ENCODE measurements at regions not wholly inside any gene's neighbourhood (a gene's known extent, or its start where the extent isn't known, plus 50 kb on each side); places are given as distances from the start of the nearest gene placed in this dataset.

DNA sequence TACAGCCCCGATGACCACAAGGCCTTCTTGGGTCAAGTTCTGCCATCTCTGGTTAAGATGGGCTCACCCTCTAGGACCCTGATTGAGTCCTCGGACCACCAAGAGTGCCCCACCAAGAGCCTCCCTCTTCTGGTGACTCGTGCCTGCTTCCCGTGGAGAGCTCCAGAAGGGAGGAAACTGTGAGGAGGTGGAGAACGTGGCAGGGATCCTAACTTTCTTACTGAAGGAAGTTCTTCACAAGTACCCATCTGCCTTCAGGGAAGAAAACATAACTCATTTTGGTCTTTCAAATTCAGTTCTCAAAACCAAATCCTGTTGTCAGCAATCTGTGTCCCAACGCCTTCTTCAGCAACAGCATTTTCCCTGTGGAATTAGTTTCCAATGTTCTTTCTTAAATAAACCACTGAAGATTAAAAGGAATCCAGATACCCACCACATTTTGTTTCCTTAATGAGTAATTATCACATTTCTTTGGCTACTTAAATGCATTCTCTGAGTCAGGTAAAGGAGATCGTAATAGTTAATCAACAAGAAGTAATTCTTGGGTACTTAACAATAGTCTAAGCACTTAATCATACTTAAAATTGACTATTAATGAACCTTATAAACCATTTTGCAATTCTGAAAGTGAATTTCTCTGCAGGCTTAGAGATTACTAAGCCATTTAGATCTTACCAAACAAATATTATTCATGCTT is 185.8 kb upstream of the SGK1 start:
- H3K4me1 Mint-ChIP-seq (ENCODE audit: insufficient read depth, unreplicated experiment) = peaks cover 18% of the 10 kb centered on the region
- ChIA-PET POLR2A (interaction anchor here (0.7 to 1.8 kb wide), 13 partner anchors 10 to 325 kb away, joined by 3 to 17 read pairs (median 3); no protein-coding TSS in a partner anchor), CTCF (interaction anchor here (0.6 to 1.3 kb wide), 6 partner anchors 18 to 755 kb away, joined by 3 to 7 read pairs (median 3); no protein-coding TSS in a partner anchor)
- no peak overlapping the region for H3K4me3 Mint-ChIP-seq (ENCODE audit: unreplicated experiment)
- no peaks in the 10 kb centered on the region for H3K36me3 Mint-ChIP-seq (ENCODE audit: insufficient read depth, unreplicated experiment)
- no peaks in the 10 kb centered on the region for H3K27me3 Mint-ChIP-seq (ENCODE audit: insufficient read depth, unreplicated experiment)
- intact Hi-C loops (cut with micrococcal nuclease) = no loop called here
- TF ChIP-seq, protein P1, sequence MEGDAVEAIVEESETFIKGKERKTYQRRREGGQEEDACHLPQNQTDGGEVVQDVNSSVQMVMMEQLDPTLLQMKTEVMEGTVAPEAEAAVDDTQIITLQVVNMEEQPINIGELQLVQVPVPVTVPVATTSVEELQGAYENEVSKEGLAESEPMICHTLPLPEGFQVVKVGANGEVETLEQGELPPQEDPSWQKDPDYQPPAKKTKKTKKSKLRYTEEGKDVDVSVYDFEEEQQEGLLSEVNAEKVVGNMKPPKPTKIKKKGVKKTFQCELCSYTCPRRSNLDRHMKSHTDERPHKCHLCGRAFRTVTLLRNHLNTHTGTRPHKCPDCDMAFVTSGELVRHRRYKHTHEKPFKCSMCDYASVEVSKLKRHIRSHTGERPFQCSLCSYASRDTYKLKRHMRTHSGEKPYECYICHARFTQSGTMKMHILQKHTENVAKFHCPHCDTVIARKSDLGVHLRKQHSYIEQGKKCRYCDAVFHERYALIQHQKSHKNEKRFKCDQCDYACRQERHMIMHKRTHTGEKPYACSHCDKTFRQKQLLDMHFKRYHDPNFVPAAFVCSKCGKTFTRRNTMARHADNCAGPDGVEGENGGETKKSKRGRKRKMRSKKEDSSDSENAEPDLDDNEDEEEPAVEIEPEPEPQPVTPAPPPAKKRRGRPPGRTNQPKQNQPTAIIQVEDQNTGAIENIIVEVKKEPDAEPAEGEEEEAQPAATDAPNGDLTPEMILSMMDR (IDR thresholded peaks at IDR 0.05; ENCODE audit: unreplicated experiment) = no peak
- peak; percentile 21 for DNase-seq (ENCODE audit: unreplicated experiment)
- peak overlapping the region; percentile 67 for H3K27ac Mint-ChIP-seq (ENCODE audit: low read depth, unreplicated experiment)
- peaks cover 6% of the 10 kb centered on the region for H3K9me3 Mint-ChIP-seq (ENCODE audit: unreplicated experiment)
- BruUV-seq (replicated peaks) = no TSS peak

- peak overlapping the region; percentile 67 for H3K27ac Mint-ChIP-seq (ENCODE audit: low read depth, unreplicated experiment)
- H3K36me3 Mint-ChIP-seq (ENCODE audit: insufficient read depth, unreplicated experiment) = no peaks in the 10 kb centered on the region
- no peaks in the 10 kb centered on the region for H3K9me3 Mint-ChIP-seq (ENCODE audit: unreplicated experiment)
- peaks cover 15% of the 10 kb centered on the region for H3K4me1 Mint-ChIP-seq (ENCODE audit: insufficient read depth, unreplicated experiment)
- H3K4me3 Mint-ChIP-seq (ENCODE audit: unreplicated experiment) = peak overlapping the region; percentile 8
- intact Hi-C loops (cut with micrococcal nuclease) = no loop called here
- peak; percentile 35 for DNase-seq (ENCODE audit: unreplicated experiment)
- no TSS peak for BruUV-seq (replicated peaks)
- no peaks in the 10 kb centered on the region for H3K27me3 Mint-ChIP-seq (ENCODE audit: insufficient read depth, unreplicated experiment)
- TF ChIP-seq, protein P1 (IDR thresholded peaks at IDR 0.05; ENCODE audit: unreplicated experiment) = no peak
- POLR2A ChIA-PET = interaction anchor here (0.5 to 2.4 kb wide), 20 partner anchors 10 to 329 kb away, joined by 3 to 17 read pairs (median 4); no protein-coding TSS in a partner anchor
- CTCF ChIA-PET = interaction anchor here (0.6 to 1.7 kb wide), 10 partner anchors 13 to 324 kb away, joined by 3 to 7 read pairs (median 4); no protein-coding TSS in a partner anchor
These were observed 185.0 kb upstream of the SGK1 start for GRCh38 chr6:134502614-134503549.

DNA sequence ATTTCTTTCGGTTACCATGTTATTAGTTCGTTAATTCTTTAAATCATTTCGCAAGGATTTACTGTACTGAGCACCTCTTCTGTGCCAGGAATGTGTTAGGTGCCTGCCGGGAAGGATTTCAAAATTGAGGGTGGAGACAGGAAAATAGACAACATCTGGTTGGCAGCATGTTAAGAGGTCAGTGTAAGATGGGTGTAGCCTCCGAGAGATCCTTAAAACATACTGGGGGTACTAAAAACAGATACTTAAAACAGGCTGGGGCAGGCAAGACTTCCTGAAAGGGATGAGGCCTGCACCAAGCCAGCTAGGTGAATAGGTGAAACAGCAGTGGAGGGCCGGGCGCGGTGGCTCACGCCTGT is 178.0 kb upstream of the SGK1 start:
- no peaks in the 10 kb centered on the region for H3K27me3 Mint-ChIP-seq (ENCODE audit: insufficient read depth, unreplicated experiment)
- peak overlapping the region; percentile 90 for H3K27ac Mint-ChIP-seq (ENCODE audit: low read depth, unreplicated experiment)
- intact Hi-C loops (cut with micrococcal nuclease) = no loop called here
- H3K9me3 Mint-ChIP-seq (ENCODE audit: unreplicated experiment) = no peaks in the 10 kb centered on the region
- BruUV-seq (replicated peaks) = no TSS peak
- ChIA-PET POLR2A (interaction anchor here (0.6 to 2.6 kb wide), 9 partner anchors 11 to 322 kb away, joined by 3 to 11 read pairs (median 4); no protein-coding TSS in a partner anchor), CTCF (no interaction called here)
- TF ChIP-seq, protein P1 (IDR thresholded peaks at IDR 0.05; ENCODE audit: unreplicated experiment) = no peak
- H3K4me1 Mint-ChIP-seq (ENCODE audit: insufficient read depth, unreplicated experiment) = peaks cover 12% of the 10 kb centered on the region
- peak; percentile 94 for DNase-seq (ENCODE audit: unreplicated experiment)
- H3K4me3 Mint-ChIP-seq (ENCODE audit: unreplicated experiment) = peak overlapping the region; percentile 15
- no peaks in the 10 kb centered on the region for H3K36me3 Mint-ChIP-seq (ENCODE audit: insufficient read depth, unreplicated experiment)

Measured in MCF 10A (cell line).